OCI-LY3 (cell line): ENCODE measurements at regions not wholly inside any gene's neighbourhood (a gene's known extent, or its start where the extent isn't known, plus 50 kb on each side); places are given as distances from the start of the nearest gene placed in this dataset.

Source experiments
- H2AFZ ChIP-seq: fragments of 200-600, 300-600 bp; shearing (Covaris generic); 2 replicates; pipeline ENCODE4 v1.6.0; 2014; ENCODE audit warnings: antibody characterized with exemption, low read depth, low read length
- H3K27ac ChIP-seq: fragments of 200-600, 300-600 bp; sonication (generic); 2 replicates; pipeline ENCODE4 v1.5.1; 2014; ENCODE audit warnings: mild to moderate bottlenecking, low read length, moderate library complexity, mixed read lengths
- H3K27me3 ChIP-seq: fragments of 200-600, 300-600 bp; sonication (generic); 2 replicates; pipeline ENCODE4 v1.6.1; 2014; ENCODE audit warnings: low read depth, low read length, mixed read lengths
- H3K36me3 ChIP-seq: fragments of 200-600, 300-600 bp; sonication (generic); replicated peaks from 2 replicates; pipeline ENCODE3; 2014; ENCODE audit warnings: low read depth, low read length, mixed read lengths
- H3K4me1 ChIP-seq: fragments of 300-600, 200-600 bp; sonication (generic); 2 replicates; pipeline ENCODE4 v1.6.1; 2014; ENCODE audit warnings: low read length, mixed read lengths
- H3K4me2 ChIP-seq: fragments of 200-600, 300-600 bp; sonication (generic); 2 replicates; pipeline ENCODE4 v1.6.1; 2014; ENCODE audit warnings: low read length, mixed read lengths
- H3K4me3 ChIP-seq: fragments of 300-600, 200-600 bp; sonication (generic); 2 replicates; pipeline ENCODE4 v1.5.1; 2014; ENCODE audit warnings: antibody characterized with exemption, mild to moderate bottlenecking, low read length, moderate library complexity
- H3K79me2 ChIP-seq: fragments of 300-600, 200-600 bp; shearing (Covaris generic); 2 replicates; pipeline ENCODE4 v1.6.1; 2014; ENCODE audit warnings: mild to moderate bottlenecking, low read length, mixed read lengths
- H3K9ac ChIP-seq: fragments of 300-600, 200-600 bp; shearing (Covaris generic); 2 replicates; pipeline ENCODE4 v1.6.0; 2014; ENCODE audit warnings: mild to moderate bottlenecking, low read length, moderate library complexity
- H3K9me3 ChIP-seq: fragments of 200-600, 300-600 bp; shearing (Covaris generic); 2 replicates; pipeline ENCODE4 v1.6.1; 2014; ENCODE audit warnings: low read length, mixed read lengths; ENCODE audit not compliant: insufficient read depth
- H4K20me1 ChIP-seq: fragments of 200-600, 300-600 bp; sonication (generic); 2 replicates; pipeline ENCODE4 v1.6.1; 2016; ENCODE audit warnings: low read length, mixed read lengths; ENCODE audit not compliant: insufficient read depth
- EZH2phosphoT487 ChIP-seq: fragments of 200-600 bp; shearing (Covaris generic); IDR thresholded peaks from 2 replicates; pipeline ENCODE4 v1.6.1; 2018; ENCODE audit warnings: antibody characterized with exemption, mixed run types, low read depth
- TF ChIP-seq, protein P1 (sequence below): fragments of 200-600, 300-600 bp; sonication (generic); IDR thresholded peaks from 2 replicates; pipeline ENCODE4 v1.5.1; 2014; ENCODE audit warnings: antibody characterized with exemption, low read length, low read depth

DNA sequence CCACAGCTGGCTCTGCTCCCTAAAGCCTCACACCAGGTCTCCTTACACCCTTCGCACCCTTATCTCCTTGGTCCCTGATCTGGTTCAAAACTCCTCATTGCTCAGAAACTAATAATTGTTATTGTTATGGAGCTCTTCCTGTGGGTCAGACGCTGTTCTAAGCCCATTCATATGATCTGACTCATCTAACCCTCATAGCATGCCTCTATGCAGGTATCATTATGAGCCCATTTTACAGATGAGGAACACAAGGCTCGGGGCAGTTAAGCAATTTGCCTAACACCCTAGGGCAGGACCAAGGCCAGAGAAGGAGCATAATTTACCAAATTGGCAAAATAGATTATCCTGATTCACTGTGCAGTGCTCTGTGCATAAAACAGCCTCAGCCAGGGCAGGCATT is 51.8 kb upstream of the CCDC167 start:
- Histone ChIP-seq H3K4me1 (peaks cover 94% of the 10 kb centered on the region), H3K27ac (peak overlapping the region; percentile 83), H3K4me2 (peak overlapping the region; percentile 70; the same call in 1 of the 2 replicates), H3K36me3 (no peaks in the 10 kb centered on the region), H4K20me1 (no peaks in the 10 kb centered on the region), H3K9ac (no peak overlapping the region; the same call in 1 of the 2 replicates), H3K9me3 (no peaks in the 10 kb centered on the region), H3K79me2 (no peaks in the 10 kb centered on the region), H3K4me3 (no peak overlapping the region), H2AFZ (no peak overlapping the region), H3K27me3 (no peaks in the 10 kb centered on the region)
- no peak for TF ChIP-seq EZH2phosphoT487
- TF ChIP-seq, protein P1, sequence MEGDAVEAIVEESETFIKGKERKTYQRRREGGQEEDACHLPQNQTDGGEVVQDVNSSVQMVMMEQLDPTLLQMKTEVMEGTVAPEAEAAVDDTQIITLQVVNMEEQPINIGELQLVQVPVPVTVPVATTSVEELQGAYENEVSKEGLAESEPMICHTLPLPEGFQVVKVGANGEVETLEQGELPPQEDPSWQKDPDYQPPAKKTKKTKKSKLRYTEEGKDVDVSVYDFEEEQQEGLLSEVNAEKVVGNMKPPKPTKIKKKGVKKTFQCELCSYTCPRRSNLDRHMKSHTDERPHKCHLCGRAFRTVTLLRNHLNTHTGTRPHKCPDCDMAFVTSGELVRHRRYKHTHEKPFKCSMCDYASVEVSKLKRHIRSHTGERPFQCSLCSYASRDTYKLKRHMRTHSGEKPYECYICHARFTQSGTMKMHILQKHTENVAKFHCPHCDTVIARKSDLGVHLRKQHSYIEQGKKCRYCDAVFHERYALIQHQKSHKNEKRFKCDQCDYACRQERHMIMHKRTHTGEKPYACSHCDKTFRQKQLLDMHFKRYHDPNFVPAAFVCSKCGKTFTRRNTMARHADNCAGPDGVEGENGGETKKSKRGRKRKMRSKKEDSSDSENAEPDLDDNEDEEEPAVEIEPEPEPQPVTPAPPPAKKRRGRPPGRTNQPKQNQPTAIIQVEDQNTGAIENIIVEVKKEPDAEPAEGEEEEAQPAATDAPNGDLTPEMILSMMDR = no peak

DNA sequence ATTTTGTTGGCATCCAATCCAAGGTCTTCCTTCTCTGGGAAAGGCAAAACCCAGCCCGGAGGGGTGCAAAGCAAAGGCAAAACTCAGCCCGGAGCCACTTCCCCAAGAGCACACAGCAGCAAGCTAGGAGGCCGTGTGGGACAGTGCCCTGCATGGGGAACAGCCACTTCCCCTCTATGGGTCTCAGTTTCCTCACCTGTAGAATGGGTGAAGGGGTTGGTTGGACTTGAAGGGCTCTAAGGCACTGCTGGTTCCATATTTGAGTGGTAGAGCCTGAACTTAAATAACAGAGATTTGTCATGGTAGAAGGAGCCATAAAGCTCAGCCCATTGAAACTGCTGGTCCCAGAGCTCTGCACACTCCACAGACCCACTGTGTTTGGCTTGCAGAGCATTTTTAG is 51.3 kb upstream of the CCDC167 start:
- Histone ChIP-seq H3K4me1 (peaks cover 93% of the 10 kb centered on the region), H3K4me2 (peak overlapping the region; percentile 70), H3K79me2 (no peaks in the 10 kb centered on the region), H3K27ac (peak overlapping the region; percentile 83), H3K36me3 (no peaks in the 10 kb centered on the region), H4K20me1 (no peaks in the 10 kb centered on the region), H3K4me3 (no peak overlapping the region), H3K27me3 (no peaks in the 10 kb centered on the region), H2AFZ (no peak overlapping the region), H3K9me3 (no peaks in the 10 kb centered on the region), H3K9ac (peak overlapping the region; percentile 1; the same call in 1 of the 2 replicates)
- TF ChIP-seq EZH2phosphoT487 = no peak
- TF ChIP-seq, protein P1 = no peak

DNA sequence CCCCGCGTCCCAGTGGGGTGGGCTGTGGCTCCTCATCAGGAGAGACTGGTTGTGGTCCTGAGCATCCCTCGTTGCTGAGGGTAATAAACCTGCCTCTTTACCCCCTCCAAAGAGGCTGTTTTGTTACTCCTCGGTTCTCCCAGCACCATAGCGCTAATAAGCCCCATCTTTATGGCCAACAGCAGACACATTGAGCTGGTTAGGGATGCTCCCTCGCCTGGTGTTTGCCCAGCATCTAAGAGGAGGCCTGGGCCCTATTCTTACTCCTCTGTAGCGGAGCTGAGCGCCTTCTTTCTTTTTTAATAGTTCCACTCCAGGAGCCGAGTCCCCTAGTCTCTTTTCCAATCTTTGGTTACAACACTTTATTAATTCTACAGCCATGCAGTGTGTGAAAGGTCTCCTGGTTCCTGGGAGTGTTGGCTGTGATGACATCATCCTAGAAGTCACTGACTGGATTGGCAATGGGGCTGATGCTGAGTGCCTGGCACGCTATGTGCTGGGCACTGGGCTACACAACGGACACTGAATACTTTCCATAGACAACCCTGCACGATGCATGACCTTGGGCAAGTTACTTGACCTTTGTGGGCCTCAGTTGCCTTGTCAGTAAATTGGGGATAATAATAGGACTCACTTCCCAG is 50.6 kb upstream of the CCDC167 start:
- H3K36me3 ChIP-seq = no peaks in the 10 kb centered on the region
- no peaks in the 10 kb centered on the region for H3K79me2 ChIP-seq
- peak overlapping the region; percentile 44 for H3K4me3 ChIP-seq
- no peaks in the 10 kb centered on the region for H4K20me1 ChIP-seq
- peak overlapping the region; percentile 83 for H3K27ac ChIP-seq
- H3K4me1 ChIP-seq = peaks cover 86% of the 10 kb centered on the region
- TF ChIP-seq EZH2phosphoT487 = no peak
- peak overlapping the region; percentile 70 for H3K4me2 ChIP-seq
- peak overlapping the region; percentile 70 for H2AFZ ChIP-seq
- peak overlapping the region; percentile 61 for H3K9ac ChIP-seq
- no peaks in the 10 kb centered on the region for H3K9me3 ChIP-seq
- H3K27me3 ChIP-seq = no peaks in the 10 kb centered on the region

DNA sequence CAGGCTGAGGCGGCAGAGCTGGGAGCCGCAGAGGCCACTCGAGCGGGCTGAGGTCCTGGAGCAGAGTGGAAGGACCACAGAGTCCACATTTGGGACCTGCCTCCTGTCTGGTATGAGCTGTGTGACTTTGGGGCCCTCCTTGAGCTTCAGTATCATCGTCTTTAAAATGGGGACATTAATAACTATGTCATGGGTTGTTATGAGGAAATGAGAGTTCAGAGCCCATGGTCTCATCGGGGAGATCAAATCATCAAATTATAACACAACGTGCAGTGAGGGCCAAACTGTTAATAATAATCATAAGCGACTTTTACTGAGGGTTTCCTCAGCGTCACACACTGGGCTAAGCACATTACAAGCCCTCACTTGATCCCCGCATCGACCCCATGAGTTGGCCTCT is 49.9 kb upstream of the CCDC167 start:
- H3K27ac ChIP-seq = peak overlapping the region; percentile 83
- H3K4me2 ChIP-seq = peak overlapping the region; percentile 70
- H4K20me1 ChIP-seq = no peaks in the 10 kb centered on the region

More for the DNA sequence above, 49.9 kb upstream of the CCDC167 start:
- Histone ChIP-seq H3K36me3 (no peaks in the 10 kb centered on the region), H3K9me3 (no peaks in the 10 kb centered on the region), H3K4me3 (peak overlapping the region; percentile 44), H3K9ac (peak overlapping the region; percentile 61), H3K79me2 (no peaks in the 10 kb centered on the region), H3K4me1 (peaks cover 78% of the 10 kb centered on the region), H2AFZ (peak overlapping the region; percentile 70), H3K27me3 (no peaks in the 10 kb centered on the region)
- no peak for TF ChIP-seq EZH2phosphoT487
- TF ChIP-seq, protein P1 = no peak
